Fibroblast of lung (primary cell): ENCODE measurements at regions not wholly inside any gene's neighbourhood (a gene's known extent, or its start where the extent isn't known, plus 50 kb on each side); places are given as distances from the start of the nearest gene placed in this dataset.

Source experiments
- DNase-seq, 2 donors: peaks; one replicate each; pipeline versions ENCODE4 v3.0.0 to v3.0.0-alpha.2; 2010; ENCODE audit warnings: low read depth in 2 of 2
- H2AFZ ChIP-seq: 2 replicates; pipeline ENCODE4 v1.5.1; 2012; ENCODE audit warnings: low read length, control low read depth, inconsistent platforms
- H3K27ac ChIP-seq: 2 replicates; pipeline ENCODE4 v1.5.1; 2011; ENCODE audit warnings: low read length, control low read depth; ENCODE audit not compliant: insufficient read depth
- H3K27me3 ChIP-seq: 2 replicates; pipeline ENCODE4 v1.5.1; 2011; ENCODE audit warnings: mild to moderate bottlenecking, low read length; ENCODE audit not compliant: control insufficient read depth, insufficient read depth
- H3K36me3 ChIP-seq: 2 replicates; pipeline ENCODE4 v1.5.1; 2011; ENCODE audit warnings: low read length; ENCODE audit not compliant: control insufficient read depth, insufficient read depth
- H3K4me1 ChIP-seq: 2 replicates; pipeline ENCODE4 v1.5.1; 2011; ENCODE audit warnings: low read length; ENCODE audit not compliant: control insufficient read depth, insufficient read depth; ENCODE audit errors: extremely low read depth
- H3K4me2 ChIP-seq: 2 replicates; pipeline ENCODE4 v1.5.1; 2011; ENCODE audit warnings: low read length, control low read depth; ENCODE audit not compliant: insufficient read depth; ENCODE audit errors: extremely low read depth
- H3K4me3 ChIP-seq, 4 experiments: fragments of 200-600 bp in 1 of 4; sonication (generic) in 1 of 4; replicated peaks in 1 of 4; 2 replicates each; pipeline ENCODE4 v1.5.1; 2011 to 2016; ENCODE audit warnings: low read length in 4 of 4, low read depth in 3 of 4, mild to moderate bottlenecking in 3 of 4, control low read depth in 2 of 4, inconsistent platforms in 1 of 4, mixed read lengths in 1 of 4; ENCODE audit not compliant: insufficient read depth in 1 of 4; ENCODE audit errors: control extremely low read depth in 1 of 4
- H3K79me2 ChIP-seq: 2 replicates; pipeline ENCODE4 v1.5.1; 2012; ENCODE audit warnings: mild to moderate bottlenecking, low read length, inconsistent platforms; ENCODE audit not compliant: control insufficient read depth, insufficient read depth
- H3K9ac ChIP-seq: 2 replicates; pipeline ENCODE4 v1.5.1; 2011; ENCODE audit warnings: mild to moderate bottlenecking, low read length, control low read depth; ENCODE audit not compliant: insufficient read depth
- H3K9me3 ChIP-seq: 2 replicates; pipeline ENCODE4 v1.5.1; 2012; ENCODE audit warnings: low read depth, low read length; ENCODE audit not compliant: control insufficient read depth, insufficient read depth
- H4K20me1 ChIP-seq: 2 replicates; pipeline ENCODE4 v1.5.1; 2011; ENCODE audit warnings: low read length; ENCODE audit not compliant: control insufficient read depth, insufficient read depth; ENCODE audit errors: extremely low read depth
- EZH2 ChIP-seq: IDR thresholded peaks from 2 replicates; pipeline ENCODE4 v1.5.1; 2012; ENCODE audit warnings: low read length, control low read depth, mild to moderate bottlenecking; ENCODE audit errors: missing control alignments
- TF ChIP-seq, protein P1 (sequence below), 2 donors: IDR thresholded peaks in 1 of 2; conservative IDR thresholded peaks in 1 of 2; 1 replicate in 1 of 2; 2 replicates in 1 of 2; pipeline ENCODE4 v1.5.1; 2011 to 2012; ENCODE audit warnings: low read length in 2 of 2, control low read depth in 1 of 2, inconsistent platforms in 1 of 2, low read depth in 1 of 2, mild to moderate bottlenecking in 1 of 2

DNA sequence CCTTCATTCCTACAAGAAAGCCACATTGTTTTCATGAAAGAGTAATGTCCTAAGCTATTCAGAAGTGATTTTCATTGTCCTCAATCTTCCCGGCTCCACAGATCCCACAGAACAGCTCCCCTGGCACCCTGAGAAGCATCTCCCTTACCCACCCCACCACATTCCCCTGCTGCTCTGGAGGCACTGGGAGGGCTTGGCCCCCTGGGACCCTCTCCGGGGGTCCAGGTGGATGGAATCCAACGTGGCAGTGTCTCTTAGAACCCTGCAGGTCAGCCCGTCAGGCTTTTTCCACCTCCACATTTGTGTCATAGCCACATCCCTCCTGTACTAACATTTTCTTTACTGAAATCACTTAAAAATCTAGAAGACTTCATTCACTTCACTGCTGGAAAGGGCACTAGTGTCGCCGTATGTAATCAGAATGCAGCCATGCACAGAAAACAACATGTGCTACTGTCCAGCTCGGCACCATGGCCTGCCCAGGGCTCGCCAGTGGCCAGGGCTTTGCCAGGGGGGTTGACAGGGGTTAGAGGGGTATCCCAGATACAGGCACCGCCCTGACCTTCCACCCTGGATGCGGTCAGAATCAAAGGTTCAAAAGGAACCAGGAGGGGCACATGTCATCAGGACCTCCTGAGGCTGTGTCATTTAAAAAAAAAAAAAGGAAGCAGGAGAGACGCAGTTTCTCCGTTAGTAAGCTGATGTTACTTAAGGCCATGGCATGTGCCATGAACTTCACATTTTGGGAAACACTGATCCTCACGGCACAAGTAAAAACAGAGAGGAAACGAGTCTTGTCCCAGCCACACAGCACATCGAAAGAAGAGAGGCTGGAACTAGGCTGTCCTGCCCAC is 106.3 kb downstream of the LSM3 start:
- Histone ChIP-seq H3K9me3 (no peaks in the 10 kb centered on the region), H3K27ac (no peak overlapping the region), H2AFZ (no peak overlapping the region), H4K20me1 (no peaks in the 10 kb centered on the region), H3K9ac (no peak overlapping the region), H3K79me2 (no peaks in the 10 kb centered on the region), H3K4me3 (no peak overlapping the region), H3K36me3 (no peaks in the 10 kb centered on the region), H3K4me2 (no peak overlapping the region), H3K27me3 (peaks cover 4% of the 10 kb centered on the region), H3K4me1 (no peaks in the 10 kb centered on the region)
- DNase-seq, result no peak
- TF ChIP-seq EZH2, result no peak
- TF ChIP-seq, protein P1, sequence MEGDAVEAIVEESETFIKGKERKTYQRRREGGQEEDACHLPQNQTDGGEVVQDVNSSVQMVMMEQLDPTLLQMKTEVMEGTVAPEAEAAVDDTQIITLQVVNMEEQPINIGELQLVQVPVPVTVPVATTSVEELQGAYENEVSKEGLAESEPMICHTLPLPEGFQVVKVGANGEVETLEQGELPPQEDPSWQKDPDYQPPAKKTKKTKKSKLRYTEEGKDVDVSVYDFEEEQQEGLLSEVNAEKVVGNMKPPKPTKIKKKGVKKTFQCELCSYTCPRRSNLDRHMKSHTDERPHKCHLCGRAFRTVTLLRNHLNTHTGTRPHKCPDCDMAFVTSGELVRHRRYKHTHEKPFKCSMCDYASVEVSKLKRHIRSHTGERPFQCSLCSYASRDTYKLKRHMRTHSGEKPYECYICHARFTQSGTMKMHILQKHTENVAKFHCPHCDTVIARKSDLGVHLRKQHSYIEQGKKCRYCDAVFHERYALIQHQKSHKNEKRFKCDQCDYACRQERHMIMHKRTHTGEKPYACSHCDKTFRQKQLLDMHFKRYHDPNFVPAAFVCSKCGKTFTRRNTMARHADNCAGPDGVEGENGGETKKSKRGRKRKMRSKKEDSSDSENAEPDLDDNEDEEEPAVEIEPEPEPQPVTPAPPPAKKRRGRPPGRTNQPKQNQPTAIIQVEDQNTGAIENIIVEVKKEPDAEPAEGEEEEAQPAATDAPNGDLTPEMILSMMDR (conservative IDR thresholded peaks at IDR 0.05 in 1 of 2, IDR thresholded peaks at IDR 0.05 in 1 of 2; ENCODE audit: low read depth in 1 of 2, low read length in 2 of 2), result no peak

- Histone ChIP-seq H4K20me1 (no peaks in the 10 kb centered on the region), H3K27me3 (peaks cover 7% of the 10 kb centered on the region), H3K4me2 (no peak overlapping the region), H3K27ac (no peak overlapping the region), H2AFZ (no peak overlapping the region), H3K36me3 (no peaks in the 10 kb centered on the region), H3K4me3 (no peak overlapping the region), H3K4me1 (no peaks in the 10 kb centered on the region), H3K79me2 (no peaks in the 10 kb centered on the region), H3K9ac (no peak overlapping the region), H3K9me3 (no peaks in the 10 kb centered on the region)
- no peak for TF ChIP-seq EZH2
- TF ChIP-seq, protein P1 (conservative IDR thresholded peaks at IDR 0.05 in 1 of 2, IDR thresholded peaks at IDR 0.05 in 1 of 2; ENCODE audit: low read depth in 1 of 2, low read length in 2 of 2), result no peak
- DNase-seq, result no peak
These were observed 106.9 kb downstream of the LSM3 start for GRCh38 chr3:14285548-14285925.

DNA sequence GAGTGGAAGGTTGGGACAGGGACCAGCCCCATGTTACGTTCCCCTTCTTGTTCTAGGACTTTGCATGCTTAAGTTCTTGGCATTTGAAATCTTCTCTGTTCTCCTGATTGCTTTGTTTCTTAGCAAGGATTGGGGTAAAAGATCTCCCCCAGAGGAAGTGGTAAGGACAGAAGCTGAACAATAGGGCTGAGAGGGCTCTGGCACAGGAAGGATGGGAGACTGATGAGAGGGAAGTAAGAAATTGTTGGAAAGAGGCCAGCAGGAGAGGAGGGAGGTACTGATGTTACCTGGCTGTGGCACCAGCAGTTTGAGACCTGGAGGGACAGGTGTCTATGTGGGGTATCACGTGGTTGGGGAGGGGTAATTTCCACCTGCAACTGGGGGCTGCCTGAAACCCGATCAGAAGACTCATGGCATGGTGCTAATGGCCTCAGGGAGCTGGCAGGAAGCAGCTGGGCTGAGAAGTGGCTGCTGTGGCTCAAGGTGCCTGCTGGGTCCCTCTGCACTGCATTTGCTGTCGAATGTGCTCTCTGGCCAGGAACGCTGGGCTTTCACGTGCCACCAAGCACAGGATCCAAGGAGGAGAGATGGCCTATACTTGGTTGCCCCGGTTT is 108.4 kb downstream of the LSM3 start:
- no peak for DNase-seq
- H3K9me3 ChIP-seq, result no peaks in the 10 kb centered on the region
- no peak overlapping the region for H2AFZ ChIP-seq
- no peaks in the 10 kb centered on the region for H4K20me1 ChIP-seq
- no peak overlapping the region for H3K9ac ChIP-seq
- TF ChIP-seq, protein P1 (conservative IDR thresholded peaks at IDR 0.05 in 1 of 2, IDR thresholded peaks at IDR 0.05 in 1 of 2; ENCODE audit: low read depth in 1 of 2, low read length in 2 of 2), result no peak
- no peak for TF ChIP-seq EZH2
- H3K27me3 ChIP-seq, result peaks cover 9% of the 10 kb centered on the region
- no peaks in the 10 kb centered on the region for H3K4me1 ChIP-seq
- H3K4me2 ChIP-seq, result no peak overlapping the region
- no peak overlapping the region for H3K27ac ChIP-seq
- no peaks in the 10 kb centered on the region for H3K36me3 ChIP-seq
- no peak overlapping the region for H3K4me3 ChIP-seq
- no peaks in the 10 kb centered on the region for H3K79me2 ChIP-seq
